HG03159 (cell line): ENCODE measurements at regions not wholly inside any gene's neighbourhood (a gene's known extent, or its start where the extent isn't known, plus 50 kb on each side); places are given as distances from the start of the nearest gene placed in this dataset.
A peak's percentile ranks its signal among the peaks of the same experiment; 100 is the strongest.
"Not testable (repeated sequence)": the region's sequence is repeated elsewhere in the genome, so short reads cannot be mapped to it uniquely, and the experiment has no call there.

Experiments used
- ATAC-seq: cut with Tn5 transposase; IDR thresholded peaks from one replicate; pipeline ENCODE4 v1.9.1; 2021; ENCODE audit warnings: mild to moderate bottlenecking, moderate library complexity; ENCODE audit not compliant: unreplicated experiment

DNA sequence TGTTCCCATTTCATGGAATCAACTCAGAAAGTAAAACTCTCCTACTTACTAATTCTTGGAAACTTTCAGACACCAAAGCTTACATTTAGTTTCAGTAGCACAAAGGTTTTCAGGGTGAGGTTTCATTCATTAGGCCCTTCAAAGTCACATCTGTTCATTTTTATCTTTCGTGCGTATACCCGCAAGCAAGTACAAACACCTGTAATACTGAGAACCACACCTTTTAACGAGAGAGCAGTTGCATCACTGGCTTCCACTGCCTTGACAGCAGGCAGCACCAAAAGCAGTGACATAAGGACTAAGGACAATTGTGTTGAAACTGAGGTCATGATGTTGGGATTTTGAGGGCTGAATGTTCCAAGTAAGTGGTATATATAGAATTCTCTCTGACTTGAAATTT, 60.5 kb downstream of the GOLGA6L22 start:
- not testable (repeated sequence) for ATAC-seq

- not testable (repeated sequence) for ATAC-seq
Observed at GRCh38 chr15:22526537-22526936, 67.8 kb downstream of the GOLGA6L22 start.

DNA sequence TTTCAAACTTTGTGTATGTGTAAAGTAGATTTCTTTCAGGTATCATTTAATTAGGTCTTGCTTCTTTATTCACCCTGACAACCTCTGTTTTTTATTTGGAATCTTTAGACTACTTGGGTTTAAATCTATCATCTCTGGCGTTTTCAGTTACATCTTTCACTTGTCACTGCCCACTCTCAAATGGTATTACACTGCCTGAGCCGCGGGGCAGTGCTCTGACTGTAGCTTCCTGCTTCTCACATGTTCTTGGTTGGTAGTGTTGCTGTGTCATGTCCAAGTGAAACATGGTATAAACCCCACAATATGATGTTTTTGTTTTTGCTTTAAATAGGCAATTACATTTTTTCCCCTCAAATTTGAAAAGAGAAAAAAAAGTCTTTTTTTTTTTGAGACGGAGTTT, 68.3 kb downstream of the GOLGA6L22 start:
- ATAC-seq, result not testable (repeated sequence)

DNA sequence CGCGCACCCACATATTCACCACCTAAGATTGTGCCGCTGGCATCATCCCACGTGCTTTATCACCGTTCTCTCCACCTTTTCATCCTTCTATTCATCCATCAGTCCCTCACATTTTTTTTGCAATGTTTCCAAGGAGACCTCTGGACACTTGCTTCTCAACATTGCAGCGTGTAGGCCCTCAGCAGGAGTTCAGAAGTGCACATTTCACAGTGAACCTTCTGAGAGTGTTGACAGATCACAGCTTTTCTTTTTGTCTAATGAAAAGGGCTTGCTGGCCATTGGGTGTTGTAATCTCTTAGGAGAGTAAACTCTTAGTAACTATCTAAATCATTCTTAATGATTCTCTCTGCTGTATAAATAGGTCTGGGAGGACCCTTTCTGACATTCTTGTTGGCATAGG, 70.5 kb downstream of the GOLGA6L22 start:
- ATAC-seq, result not testable (repeated sequence)

DNA sequence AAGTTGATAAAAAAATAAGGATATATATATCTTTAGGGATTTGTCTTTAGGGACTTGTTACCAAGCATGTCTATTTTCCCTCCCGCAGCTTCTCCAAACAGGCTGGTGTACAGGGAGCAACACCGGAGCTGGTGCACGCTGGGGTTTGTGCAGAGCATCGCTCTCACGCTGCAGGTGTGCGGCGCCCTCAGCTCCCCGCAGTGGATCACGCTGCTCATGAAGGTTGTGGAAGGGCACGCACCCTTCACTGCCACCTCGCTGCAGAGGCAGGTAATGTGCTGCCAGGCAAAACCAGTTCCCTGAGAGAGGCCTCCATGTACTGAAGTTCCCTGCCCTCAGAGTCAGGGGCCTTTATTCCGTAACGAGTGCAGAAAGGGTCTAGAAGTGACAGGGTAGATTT, 101.0 kb downstream of the GOLGA6L22 start:
- not testable (repeated sequence) for ATAC-seq

DNA sequence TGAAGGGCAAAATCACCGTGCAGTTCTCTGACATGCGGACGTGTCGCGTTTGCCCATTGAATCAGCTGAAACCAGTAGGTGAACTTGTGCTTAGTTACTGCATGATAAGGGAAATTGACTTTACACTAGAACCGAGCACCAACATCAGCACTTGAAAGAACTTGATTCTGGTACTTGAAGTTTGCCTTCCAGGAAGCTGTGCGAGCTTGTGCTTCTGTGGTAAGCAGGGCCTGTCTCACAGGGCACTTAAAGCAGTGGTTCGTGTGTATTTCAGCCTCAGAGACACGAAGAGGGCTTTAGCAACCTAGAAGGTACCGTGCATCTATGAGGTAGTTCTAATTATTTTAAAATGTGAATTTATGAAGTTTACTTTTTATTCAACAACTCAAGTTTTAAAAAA, 103.0 kb downstream of the GOLGA6L22 start:
- not testable (repeated sequence) for ATAC-seq

DNA sequence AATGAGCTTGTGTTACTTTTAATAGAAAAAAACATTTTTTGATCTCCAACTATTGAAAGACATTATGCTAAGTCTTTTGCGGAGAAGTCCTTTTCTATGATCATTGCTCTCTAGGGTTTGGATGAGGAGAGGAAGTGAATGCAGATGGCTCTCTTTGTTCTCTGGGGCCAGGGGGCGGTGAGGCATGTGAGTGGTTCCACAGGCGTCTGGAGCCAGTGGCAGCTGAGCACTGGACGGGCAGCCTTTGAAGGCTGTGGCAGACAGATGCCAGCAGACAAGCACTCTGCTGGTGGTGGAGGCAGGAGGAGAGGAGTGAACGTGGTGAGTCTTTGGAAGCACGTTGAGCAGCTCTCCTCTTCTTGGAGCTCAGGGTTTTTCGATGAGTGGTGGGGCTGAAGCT, 107.8 kb downstream of the GOLGA6L22 start:
- not testable (repeated sequence) for ATAC-seq

DNA sequence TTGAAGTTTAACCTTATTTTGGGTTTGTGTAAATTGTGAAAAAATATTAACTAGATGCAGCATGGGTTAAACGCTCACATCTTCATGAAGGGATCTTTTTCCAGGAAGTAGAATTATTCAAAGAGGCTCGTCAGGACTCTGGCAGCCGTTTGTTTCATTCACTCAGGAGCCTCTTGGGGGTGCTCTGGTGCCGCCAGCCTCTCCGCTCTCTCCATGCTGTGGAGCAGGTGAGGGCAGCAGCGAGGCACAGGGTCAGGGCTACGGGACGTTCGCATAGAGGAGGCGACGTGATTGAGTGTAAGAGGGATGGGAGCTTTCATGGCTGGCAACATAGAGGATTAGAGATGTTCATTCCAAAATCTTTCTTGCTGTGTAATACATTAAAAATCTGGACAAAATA, 110.8 kb downstream of the GOLGA6L22 start:
- not testable (repeated sequence) for ATAC-seq

- not testable (repeated sequence) for ATAC-seq
Observed at GRCh38 chr15:22572152-22572735, 113.5 kb downstream of the GOLGA6L22 start.

DNA sequence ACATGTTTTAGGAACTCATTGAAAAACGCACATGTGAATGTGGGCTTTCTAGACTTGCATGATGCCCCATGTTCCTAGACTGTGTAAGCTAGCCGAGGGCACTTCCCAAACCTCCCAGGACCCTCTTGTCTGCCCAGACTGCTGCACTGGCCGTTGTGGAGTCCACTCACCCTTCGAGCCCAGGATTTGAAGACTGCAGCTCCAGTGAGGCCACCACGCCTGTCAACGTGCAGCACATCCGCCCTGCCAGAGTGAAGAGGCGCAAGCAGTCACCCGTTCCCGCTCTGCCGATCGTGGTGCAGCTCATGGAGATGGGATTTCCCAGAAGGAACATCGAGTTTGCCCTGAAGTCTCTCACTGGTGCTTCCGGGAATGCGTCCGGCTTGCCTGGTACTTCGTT, 114.1 kb downstream of the GOLGA6L22 start:
- not testable (repeated sequence) for ATAC-seq

- ATAC-seq, result not testable (repeated sequence)
Observed at GRCh38 chr15:22577828-22578227, 119.1 kb downstream of the GOLGA6L22 start.

GRCh38 chr15:22579213-22579612, 120.5 kb downstream of the GOLGA6L22 start:
- not testable (repeated sequence) for ATAC-seq

DNA sequence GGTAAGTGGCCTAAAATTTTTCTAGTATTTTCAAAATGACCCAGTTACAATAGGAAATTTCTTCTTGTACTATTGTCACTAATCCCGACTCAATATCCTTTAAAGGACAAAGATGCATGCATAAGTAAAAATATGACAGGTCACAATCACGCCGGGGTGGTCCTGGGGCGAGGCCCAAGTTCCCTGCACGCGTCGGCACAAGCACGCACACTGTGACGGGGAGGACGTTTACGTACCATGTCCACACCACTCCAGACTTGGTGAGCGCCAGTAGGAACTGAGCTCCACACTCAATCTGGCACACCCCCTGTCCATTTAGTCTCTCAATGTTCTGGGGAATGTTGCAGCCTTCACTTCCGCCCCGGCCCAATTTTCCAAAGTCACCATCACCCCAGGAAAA, 128.7 kb downstream of the GOLGA6L22 start:
- ATAC-seq, result not testable (repeated sequence)

DNA sequence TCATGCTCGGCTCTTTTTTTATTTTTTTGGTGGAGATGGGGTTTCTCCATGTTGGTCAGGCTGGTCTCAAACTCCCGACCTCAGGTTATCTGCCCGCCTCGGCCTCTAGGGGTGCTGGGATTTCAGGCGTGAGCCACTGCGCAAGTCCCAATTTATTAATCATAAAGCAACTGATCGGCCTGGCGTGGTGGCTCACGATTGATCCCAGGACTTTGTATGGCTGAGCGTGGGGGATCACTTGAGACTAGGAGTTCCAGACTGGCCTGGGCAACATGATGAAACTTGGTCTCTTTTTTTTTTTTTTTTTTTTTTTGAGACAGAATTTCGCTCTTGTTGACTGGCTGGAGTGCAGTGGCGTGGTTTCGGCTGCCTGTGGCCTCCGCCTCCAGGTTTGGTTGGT, 139.8 kb downstream of the GOLGA6L22 start:
- ATAC-seq, result not testable (repeated sequence)

GRCh38 chr15:22599526-22600320, 141.0 kb downstream of the GOLGA6L22 start:
- ATAC-seq, result not testable (repeated sequence)

DNA sequence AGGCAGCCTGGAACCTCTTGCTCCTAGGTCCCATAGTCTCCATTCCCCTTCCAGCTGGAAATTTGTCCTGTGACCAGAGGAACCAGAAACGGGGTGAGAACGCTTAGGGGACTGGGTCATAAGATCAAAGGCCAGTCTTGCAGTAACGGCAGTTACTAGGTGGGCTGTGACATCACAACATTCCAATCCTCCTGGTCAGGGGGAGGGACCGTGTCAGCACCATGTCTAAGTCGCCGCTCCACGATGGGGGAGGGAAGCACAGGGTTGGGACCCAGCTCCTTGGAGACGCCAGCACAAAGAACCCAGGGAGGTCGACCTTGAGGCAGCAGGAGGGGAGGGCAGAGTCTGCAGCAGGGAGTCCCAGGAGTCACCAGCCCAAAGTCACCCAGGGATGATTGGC, 158.3 kb downstream of the GOLGA6L22 start:
- ATAC-seq, result not testable (repeated sequence)

- not testable (repeated sequence) for ATAC-seq
Observed at GRCh38 chr15:22631789-22632188, 154.7 kb upstream of the NIPA1 start.

GRCh38 chr15:22639983-22640382, 146.5 kb upstream of the NIPA1 start:
- ATAC-seq, result not testable (repeated sequence)

- ATAC-seq, result not testable (repeated sequence)
Observed at GRCh38 chr15:22649458-22649857, 137.0 kb upstream of the NIPA1 start.

GRCh38 chr15:22651179-22651578, 135.3 kb upstream of the NIPA1 start:
- ATAC-seq, result not testable (repeated sequence)

DNA sequence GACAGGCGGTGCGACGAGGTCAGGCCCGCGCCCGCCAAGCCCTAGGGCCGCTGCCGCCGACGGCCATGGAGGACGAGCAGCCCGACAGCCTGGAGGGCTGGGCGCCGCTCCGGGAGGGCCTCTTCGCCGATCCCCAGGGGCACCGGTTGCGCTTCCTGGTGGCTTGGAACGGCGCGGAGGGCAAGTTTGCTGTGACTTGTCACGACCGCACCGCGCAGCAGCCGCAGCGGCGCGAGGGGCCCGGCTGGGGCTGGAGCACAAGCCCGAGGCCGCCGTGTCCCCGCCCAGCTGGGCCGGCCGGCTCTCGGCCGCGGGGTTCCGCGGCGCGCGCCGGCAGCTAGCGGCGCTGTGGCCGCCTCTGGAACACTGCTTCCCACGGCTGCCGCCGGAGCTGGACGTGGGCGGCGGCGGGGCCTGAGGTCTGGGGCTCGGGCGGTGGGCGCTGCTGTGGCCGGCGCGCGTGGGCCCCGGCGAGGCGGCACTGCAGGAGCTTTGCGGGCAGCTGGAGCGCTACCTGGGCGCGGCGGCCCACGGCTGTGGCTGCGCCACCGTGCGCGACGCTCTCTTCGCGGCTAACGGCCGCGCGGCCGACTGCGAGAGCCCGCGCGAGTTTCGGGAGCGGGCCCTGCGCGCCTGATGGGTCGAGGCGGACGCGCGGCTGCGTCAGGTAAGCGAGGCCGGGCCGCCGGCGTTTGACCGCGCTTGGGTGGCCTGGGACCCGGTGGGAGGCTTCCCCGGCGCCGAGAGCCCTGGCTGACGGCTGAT, 122.0 kb upstream of the NIPA1 start:
- peak; percentile 73 for ATAC-seq
